Chondrocyte (in vitro differentiated cells): ENCODE measurements at regions not wholly inside any gene's neighbourhood (a gene's known extent, or its start where the extent isn't known, plus 50 kb on each side); places are given as distances from the start of the nearest gene placed in this dataset.

Experiments
- DNase-seq: peaks from one replicate; pipeline ENCODE4 v3.0.0; 2021; ENCODE audit warnings: mixed read lengths, low spot score
- H3K27ac Mint-ChIP-seq: one replicate; pipeline ENCODE4 v1.8.0; 2021; ENCODE audit warnings: mild to moderate bottlenecking, moderate library complexity, mixed read lengths; ENCODE audit not compliant: unreplicated experiment
- H3K27me3 Mint-ChIP-seq: 2 replicates; pipeline ENCODE4 v1.8.0; 2021; ENCODE audit warnings: low read depth, mixed read lengths
- H3K36me3 Mint-ChIP-seq: 2 replicates; pipeline ENCODE4 v1.8.0; 2021; ENCODE audit warnings: low read depth, mixed read lengths
- H3K4me1 Mint-ChIP-seq: 2 replicates; pipeline ENCODE4 v1.8.0; 2021; ENCODE audit warnings: low read depth, mild to moderate bottlenecking, mixed read lengths
- H3K4me3 Mint-ChIP-seq: one replicate; pipeline ENCODE4 v1.8.0; 2021; ENCODE audit warnings: mild to moderate bottlenecking, moderate library complexity, mixed read lengths; ENCODE audit not compliant: unreplicated experiment
- H3K9me3 Mint-ChIP-seq: 2 replicates; pipeline ENCODE4 v1.8.0; 2021; ENCODE audit warnings: low read depth, mixed read lengths
- TF ChIP-seq, protein P1 (sequence below): fragments of 200-600 bp; sonication (generic); IDR thresholded peaks from 2 replicates; pipeline ENCODE4 v1.5.0; 2021; ENCODE audit warnings: antibody characterized with exemption, mild to moderate bottlenecking, moderate library complexity

DNA sequence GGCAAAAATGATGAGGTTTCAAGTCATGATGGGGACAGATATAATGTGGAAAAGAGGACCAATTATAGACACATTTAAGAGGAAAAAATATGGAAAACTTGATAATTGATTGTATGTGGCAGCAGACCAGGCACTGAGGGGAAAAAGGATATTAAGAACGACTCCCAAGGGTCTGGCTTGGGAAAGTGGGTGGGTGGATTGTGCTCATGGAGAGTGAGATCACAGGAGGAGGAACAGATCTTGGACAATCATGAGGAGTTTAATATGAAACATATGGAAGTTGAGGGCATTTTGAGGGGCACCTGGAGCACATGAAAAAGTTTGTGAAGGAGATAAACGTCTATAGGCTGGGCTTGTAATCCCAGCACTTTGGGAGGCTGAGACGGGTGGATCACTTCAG is 454.3 kb upstream of the KLF4 start:
- Mint-ChIP-seq H3K4me1 (peaks cover 6% of the 10 kb centered on the region), H3K9me3 (no peaks in the 10 kb centered on the region), H3K36me3 (no peaks in the 10 kb centered on the region), H3K4me3 (no peak overlapping the region), H3K27ac (no peak overlapping the region), H3K27me3 (peaks cover 2% of the 10 kb centered on the region)
- DNase-seq: no peak
- TF ChIP-seq, protein P1, sequence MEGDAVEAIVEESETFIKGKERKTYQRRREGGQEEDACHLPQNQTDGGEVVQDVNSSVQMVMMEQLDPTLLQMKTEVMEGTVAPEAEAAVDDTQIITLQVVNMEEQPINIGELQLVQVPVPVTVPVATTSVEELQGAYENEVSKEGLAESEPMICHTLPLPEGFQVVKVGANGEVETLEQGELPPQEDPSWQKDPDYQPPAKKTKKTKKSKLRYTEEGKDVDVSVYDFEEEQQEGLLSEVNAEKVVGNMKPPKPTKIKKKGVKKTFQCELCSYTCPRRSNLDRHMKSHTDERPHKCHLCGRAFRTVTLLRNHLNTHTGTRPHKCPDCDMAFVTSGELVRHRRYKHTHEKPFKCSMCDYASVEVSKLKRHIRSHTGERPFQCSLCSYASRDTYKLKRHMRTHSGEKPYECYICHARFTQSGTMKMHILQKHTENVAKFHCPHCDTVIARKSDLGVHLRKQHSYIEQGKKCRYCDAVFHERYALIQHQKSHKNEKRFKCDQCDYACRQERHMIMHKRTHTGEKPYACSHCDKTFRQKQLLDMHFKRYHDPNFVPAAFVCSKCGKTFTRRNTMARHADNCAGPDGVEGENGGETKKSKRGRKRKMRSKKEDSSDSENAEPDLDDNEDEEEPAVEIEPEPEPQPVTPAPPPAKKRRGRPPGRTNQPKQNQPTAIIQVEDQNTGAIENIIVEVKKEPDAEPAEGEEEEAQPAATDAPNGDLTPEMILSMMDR: no peak

DNA sequence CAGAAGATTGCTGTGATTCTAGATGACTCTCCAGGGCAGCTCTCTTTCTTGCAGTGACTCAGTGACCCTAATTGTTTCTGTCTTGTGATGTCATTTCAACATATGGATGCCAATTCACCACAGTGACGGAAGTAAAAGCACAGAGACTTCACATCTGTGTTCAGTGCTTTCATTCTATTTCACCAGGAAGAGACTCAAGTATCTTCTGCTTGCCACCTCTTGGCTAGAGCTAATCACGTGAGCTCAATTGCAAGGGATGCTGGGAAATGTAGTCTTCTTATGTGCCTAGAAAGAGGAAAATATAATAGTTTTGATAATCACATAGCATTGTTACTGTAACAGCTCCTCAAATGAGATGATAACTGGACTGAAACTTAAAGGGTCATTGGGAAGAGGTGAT is 453.3 kb upstream of the KLF4 start:
- Mint-ChIP-seq H3K4me3 (no peak overlapping the region), H3K36me3 (no peaks in the 10 kb centered on the region), H3K4me1 (peaks cover 6% of the 10 kb centered on the region), H3K9me3 (no peaks in the 10 kb centered on the region), H3K27me3 (peaks cover 2% of the 10 kb centered on the region), H3K27ac (no peak overlapping the region)
- no peak for DNase-seq
- TF ChIP-seq, protein P1: no peak

- H3K27me3 Mint-ChIP-seq: peaks cover 2% of the 10 kb centered on the region
- TF ChIP-seq, protein P1: no peak
- H3K36me3 Mint-ChIP-seq: no peaks in the 10 kb centered on the region
Observed at GRCh38 chr9:107942291-107942690, 452.7 kb upstream of the KLF4 start.

GRCh38 chr9:107940616-107941595 is 451.3 kb upstream of the KLF4 start:
- no peak overlapping the region for H3K4me3 Mint-ChIP-seq
- TF ChIP-seq, protein P1: no peak
- peaks cover 4% of the 10 kb centered on the region for H3K4me1 Mint-ChIP-seq
- H3K36me3 Mint-ChIP-seq: no peaks in the 10 kb centered on the region
- H3K9me3 Mint-ChIP-seq: no peaks in the 10 kb centered on the region
- H3K27ac Mint-ChIP-seq: no peak overlapping the region
- DNase-seq: no peak
- H3K27me3 Mint-ChIP-seq: peaks cover 4% of the 10 kb centered on the region

More at GRCh38 chr9:107942291-107942690, 452.7 kb upstream of the KLF4 start:
- H3K27ac Mint-ChIP-seq: no peak overlapping the region
- H3K9me3 Mint-ChIP-seq: no peaks in the 10 kb centered on the region
- peaks cover 6% of the 10 kb centered on the region for H3K4me1 Mint-ChIP-seq
- no peak for DNase-seq
- no peak overlapping the region for H3K4me3 Mint-ChIP-seq

GRCh38 chr9:107938801-107939386 is 449.3 kb upstream of the KLF4 start:
- TF ChIP-seq, protein P1: no peak
- H3K27ac Mint-ChIP-seq: no peak overlapping the region
- H3K9me3 Mint-ChIP-seq: no peaks in the 10 kb centered on the region
- H3K36me3 Mint-ChIP-seq: no peaks in the 10 kb centered on the region
- DNase-seq: no peak
- no peak overlapping the region for H3K4me3 Mint-ChIP-seq
- peaks cover 9% of the 10 kb centered on the region for H3K27me3 Mint-ChIP-seq
- no peaks in the 10 kb centered on the region for H3K4me1 Mint-ChIP-seq
